BLaER1 (cell line): ENCODE measurements at regions not wholly inside any gene's neighbourhood (a gene's known extent, or its start where the extent isn't known, plus 50 kb on each side); places are given as distances from the start of the nearest gene placed in this dataset.
A peak's percentile ranks its signal among the peaks of the same experiment; 100 is the strongest.

Experiments used
- H3K27ac ChIP-seq: shearing (Covaris generic); formaldehyde crosslinking; 2 replicates; pipeline ENCODE4 v1.8.1; 2022
- H3K27me3 ChIP-seq: shearing (Covaris generic); formaldehyde crosslinking; 2 replicates; pipeline ENCODE4 v1.8.1; 2022
- H3K36me3 ChIP-seq: shearing (Covaris generic); formaldehyde crosslinking; 2 replicates; pipeline ENCODE4 v1.8.1; 2022
- H3K4me1 ChIP-seq: shearing (Covaris generic); formaldehyde crosslinking; 2 replicates; pipeline ENCODE4 v1.8.1; 2022
- H3K4me2 ChIP-seq: shearing (Covaris generic); formaldehyde crosslinking; 2 replicates; pipeline ENCODE4 v1.8.1; 2022
- H3K4me3 ChIP-seq: shearing (Covaris generic); formaldehyde crosslinking; 2 replicates; pipeline ENCODE4 v1.8.1; 2022
- H3K9ac ChIP-seq: shearing (Covaris generic); formaldehyde crosslinking; 2 replicates; pipeline ENCODE4 v1.8.1; 2022
- H3K9me3 ChIP-seq: shearing (Covaris generic); formaldehyde crosslinking; 2 replicates; pipeline ENCODE4 v1.8.1; 2022
- H4K20me1 ChIP-seq: shearing (Covaris generic); formaldehyde crosslinking; 2 replicates; pipeline ENCODE4 v1.8.1; 2022
- Cebpa-rat ChIP-seq: shearing (Covaris generic); IDR thresholded peaks from 2 replicates; pipeline ENCODE4 v1.8.1; 2022

GRCh38 chr5:124606543-124606942 is 139.9 kb downstream of the ZNF608 start:
- H3K27me3 ChIP-seq: no peaks in the 10 kb centered on the region
- no peak overlapping the region for H3K4me3 ChIP-seq
- no peak overlapping the region for H3K4me2 ChIP-seq
- H4K20me1 ChIP-seq: no peaks in the 10 kb centered on the region
- no peak overlapping the region for H3K27ac ChIP-seq
- peaks cover 8% of the 10 kb centered on the region; the same call in 1 of the 2 replicates for H3K9me3 ChIP-seq
- no peaks in the 10 kb centered on the region for H3K36me3 ChIP-seq
- H3K9ac ChIP-seq: no peak overlapping the region
- no peak for TF ChIP-seq Cebpa-rat
- H3K4me1 ChIP-seq: peaks cover 20% of the 10 kb centered on the region

- H3K4me2 ChIP-seq: no peak overlapping the region
- H3K4me3 ChIP-seq: no peak overlapping the region
- H4K20me1 ChIP-seq: no peaks in the 10 kb centered on the region
- H3K27ac ChIP-seq: no peak overlapping the region
- no peak overlapping the region for H3K9ac ChIP-seq
- H3K4me1 ChIP-seq: peaks cover 20% of the 10 kb centered on the region
- H3K27me3 ChIP-seq: no peaks in the 10 kb centered on the region
- peaks cover 8% of the 10 kb centered on the region; the same call in 1 of the 2 replicates for H3K9me3 ChIP-seq
- TF ChIP-seq Cebpa-rat: no peak
- H3K36me3 ChIP-seq: no peaks in the 10 kb centered on the region
Observed at GRCh38 chr5:124606093-124606492, 140.3 kb downstream of the ZNF608 start.

GRCh38 chr5:124605541-124605940 is 140.9 kb downstream of the ZNF608 start:
- H3K9ac ChIP-seq: no peak overlapping the region

GRCh38 chr5:124604419-124604818 is 142.0 kb downstream of the ZNF608 start:
- no peaks in the 10 kb centered on the region for H3K36me3 ChIP-seq
- no peak overlapping the region for H3K4me3 ChIP-seq
- peaks cover 32% of the 10 kb centered on the region for H3K4me1 ChIP-seq
- no peak overlapping the region for H3K27ac ChIP-seq
- peak overlapping the region; percentile 36 for H3K4me2 ChIP-seq
- no peaks in the 10 kb centered on the region for H3K27me3 ChIP-seq
- TF ChIP-seq Cebpa-rat: no peak
- H3K9ac ChIP-seq: no peak overlapping the region
- peaks cover 10% of the 10 kb centered on the region; the same call in 1 of the 2 replicates for H3K9me3 ChIP-seq
- H4K20me1 ChIP-seq: no peaks in the 10 kb centered on the region

More at GRCh38 chr5:124605541-124605940, 140.9 kb downstream of the ZNF608 start:
- Histone ChIP-seq H3K27me3 (no peaks in the 10 kb centered on the region), H4K20me1 (no peaks in the 10 kb centered on the region), H3K27ac (no peak overlapping the region), H3K9me3 (peaks cover 10% of the 10 kb centered on the region; the same call in 1 of the 2 replicates), H3K4me2 (no peak overlapping the region), H3K4me3 (no peak overlapping the region), H3K4me1 (peaks cover 21% of the 10 kb centered on the region), H3K36me3 (no peaks in the 10 kb centered on the region)
- TF ChIP-seq Cebpa-rat: no peak

- H3K27me3 ChIP-seq: no peaks in the 10 kb centered on the region
- 0 out of 2 replicates have a peak, but pooled peaks cover 2% of the 10 kb centered on the region for H3K9me3 ChIP-seq
- H3K4me3 ChIP-seq: no peak overlapping the region
- H3K4me1 ChIP-seq: peaks cover 43% of the 10 kb centered on the region
- peak; percentile 62; the same call in 1 of the 2 replicates for TF ChIP-seq Cebpa-rat
- H3K27ac ChIP-seq: no peak overlapping the region
- no peaks in the 10 kb centered on the region for H4K20me1 ChIP-seq
- H3K9ac ChIP-seq: no peak overlapping the region
- H3K36me3 ChIP-seq: no peaks in the 10 kb centered on the region
- peak overlapping the region; percentile 49 for H3K4me2 ChIP-seq
Observed at GRCh38 chr5:124602925-124603650, 143.4 kb downstream of the ZNF608 start.

GRCh38 chr5:124599028-124599973 is 147.1 kb downstream of the ZNF608 start:
- peak overlapping the region; percentile 58 for H3K4me2 ChIP-seq
- peak overlapping the region; percentile 4; the same call in 1 of the 2 replicates for H3K27ac ChIP-seq
- TF ChIP-seq Cebpa-rat: no peak
- H3K4me1 ChIP-seq: peaks cover 39% of the 10 kb centered on the region
- H3K9me3 ChIP-seq: 0 out of 2 replicates have a peak, but pooled peaks cover 2% of the 10 kb centered on the region
- H3K9ac ChIP-seq: peak overlapping the region; percentile 9; the same call in 1 of the 2 replicates
- H4K20me1 ChIP-seq: no peaks in the 10 kb centered on the region
- H3K27me3 ChIP-seq: no peaks in the 10 kb centered on the region
- no peak overlapping the region for H3K4me3 ChIP-seq
- no peaks in the 10 kb centered on the region for H3K36me3 ChIP-seq

GRCh38 chr5:124596595-124597421 is 149.6 kb downstream of the ZNF608 start:
- Histone ChIP-seq H3K4me3 (no peak overlapping the region), H3K27ac (no peak overlapping the region), H3K9me3 (0 out of 2 replicates have a peak, but pooled peaks cover 2% of the 10 kb centered on the region), H3K9ac (no peak overlapping the region), H3K27me3 (no peaks in the 10 kb centered on the region), H3K36me3 (no peaks in the 10 kb centered on the region), H4K20me1 (no peaks in the 10 kb centered on the region), H3K4me1 (peaks cover 23% of the 10 kb centered on the region), H3K4me2 (no peak overlapping the region)
- no peak for TF ChIP-seq Cebpa-rat

- Histone ChIP-seq H3K9ac (no peak overlapping the region), H3K36me3 (no peaks in the 10 kb centered on the region), H3K9me3 (no peaks in the 10 kb centered on the region), H3K4me3 (no peak overlapping the region), H3K4me2 (no peak overlapping the region), H3K27ac (no peak overlapping the region), H4K20me1 (no peaks in the 10 kb centered on the region), H3K4me1 (peaks cover 6% of the 10 kb centered on the region), H3K27me3 (no peaks in the 10 kb centered on the region)
- no peak for TF ChIP-seq Cebpa-rat
Observed at GRCh38 chr5:124593952-124594351, 152.5 kb downstream of the ZNF608 start.

GRCh38 chr5:124592891-124593290 is 153.5 kb downstream of the ZNF608 start:
- Histone ChIP-seq H3K36me3 (no peaks in the 10 kb centered on the region), H3K27ac (no peak overlapping the region), H3K9ac (no peak overlapping the region), H3K27me3 (no peaks in the 10 kb centered on the region), H3K4me2 (no peak overlapping the region), H3K4me1 (no peaks in the 10 kb centered on the region), H4K20me1 (no peaks in the 10 kb centered on the region), H3K4me3 (no peak overlapping the region), H3K9me3 (no peaks in the 10 kb centered on the region)
- TF ChIP-seq Cebpa-rat: no peak
